ENCODE measurements at regions not wholly inside any gene's neighbourhood (a gene's known extent, or its start where the extent isn't known, plus 50 kb on each side); places are given as distances from the start of the nearest gene placed in this dataset.

DNA sequence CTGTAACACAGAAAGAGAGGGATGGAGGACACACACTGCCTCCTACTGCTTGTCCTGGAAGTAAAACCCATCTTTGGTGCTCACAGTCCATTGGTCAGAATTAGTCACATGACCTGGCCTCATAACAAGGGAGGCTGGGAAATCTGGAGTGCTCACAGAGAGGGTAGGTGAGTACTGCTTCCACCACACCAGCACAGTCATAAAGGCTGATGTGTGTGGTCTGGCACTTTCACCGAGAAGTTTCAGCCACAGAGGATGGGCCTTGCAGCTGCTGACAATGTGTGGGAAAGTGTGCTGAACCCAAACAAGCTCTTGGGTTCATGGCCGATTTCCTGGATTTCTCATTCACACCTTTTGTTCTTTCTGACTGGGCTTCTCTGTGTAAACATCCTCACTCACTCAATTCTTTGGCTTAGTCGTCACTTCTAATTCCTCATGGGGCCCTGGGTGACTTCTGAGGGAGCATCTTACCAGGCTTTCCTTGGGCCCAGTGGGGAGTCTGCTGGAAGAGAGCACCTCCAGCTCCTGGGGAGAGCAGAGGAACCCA, 100.7 kb downstream of the ASB7 start:
- TF ChIP-seq CTCF (IDR thresholded peaks at IDR 0.05): no peak
- Histone ChIP-seq H3K4me3 (no peak overlapping the region), H3K27ac (no peak overlapping the region)
- peak; percentile 19 for DNase-seq (ENCODE audit: low spot score)

- TF ChIP-seq CTCF (IDR thresholded peaks at IDR 0.05): no peak
- Histone ChIP-seq H3K27ac (no peak overlapping the region), H3K4me3 (no peak overlapping the region)
- DNase-seq (ENCODE audit: low spot score): peak; percentile 55
Measured at GRCh38 chr15:100703671-100704070, 101.3 kb downstream of the ASB7 start.

DNA sequence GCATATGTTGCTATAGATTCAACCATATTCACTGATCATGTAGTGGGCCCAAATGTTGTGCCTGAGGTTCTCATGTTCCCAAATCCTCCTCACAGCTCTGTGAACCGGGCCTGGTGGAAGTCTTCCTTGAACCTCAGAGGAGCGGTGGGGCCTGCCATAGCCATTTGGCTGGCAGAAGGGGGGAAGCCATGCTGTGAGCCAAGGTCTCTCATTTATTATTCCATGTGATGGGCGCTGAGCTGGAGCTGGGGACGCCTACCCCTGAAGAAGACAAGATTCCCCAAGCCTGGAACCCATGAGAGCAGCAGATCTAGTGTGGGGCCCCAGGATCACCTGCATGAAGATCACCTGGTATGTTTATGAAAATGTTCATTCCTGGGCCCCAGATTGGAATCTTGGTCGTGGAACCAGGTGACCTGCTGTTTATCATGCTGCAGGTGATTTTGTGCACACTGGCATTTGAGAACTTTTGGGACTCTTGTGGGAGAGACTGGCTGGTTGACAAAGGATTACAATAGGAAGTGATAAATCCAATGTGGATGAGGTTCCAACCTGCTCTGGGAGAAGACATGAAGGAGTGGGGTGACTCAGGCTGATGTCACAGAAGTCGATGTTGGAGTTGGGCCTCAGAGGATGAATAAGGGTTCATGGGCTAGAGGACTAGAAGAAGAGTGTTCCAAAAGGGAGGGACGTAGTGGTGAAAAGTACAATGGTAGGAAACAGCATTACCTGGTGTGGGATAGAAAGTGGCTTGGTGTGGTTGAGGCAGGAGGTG, 102.1 kb downstream of the ASB7 start:
- DNase-seq (ENCODE audit: low spot score): peak; percentile 54
- Histone ChIP-seq H3K4me3 (no peak overlapping the region), H3K27ac (no peak overlapping the region)
- no peak for TF ChIP-seq CTCF (IDR thresholded peaks at IDR 0.05)

GRCh38 chr15:100705065-100705464, 102.7 kb downstream of the ASB7 start:
- Histone ChIP-seq H3K27ac (no peak overlapping the region), H3K4me3 (no peak overlapping the region)
- TF ChIP-seq CTCF (IDR thresholded peaks at IDR 0.05): no peak
- peak; percentile 29 for DNase-seq (ENCODE audit: low spot score)

GRCh38 chr15:100705841-100706240, 103.5 kb downstream of the ASB7 start:
- Histone ChIP-seq H3K4me3 (no peak overlapping the region), H3K27ac (no peak overlapping the region)
- TF ChIP-seq CTCF (IDR thresholded peaks at IDR 0.05): no peak
- DNase-seq (ENCODE audit: low spot score): peak; percentile 56

- no peak for TF ChIP-seq CTCF (IDR thresholded peaks at IDR 0.05)
- Histone ChIP-seq H3K27ac (no peak overlapping the region), H3K4me3 (no peak overlapping the region)
- DNase-seq (ENCODE audit: low spot score): no peak
Measured at GRCh38 chr15:100707229-100707628, 104.8 kb downstream of the ASB7 start.

GRCh38 chr15:100708916-100709315, 106.5 kb downstream of the ASB7 start:
- TF ChIP-seq CTCF (IDR thresholded peaks at IDR 0.05): no peak
- peak; percentile 52 for DNase-seq (ENCODE audit: low spot score)
- Histone ChIP-seq H3K27ac (no peak overlapping the region), H3K4me3 (no peak overlapping the region)
